ENCODE measurements at regions not wholly inside any gene's neighbourhood (a gene's known extent, or its start where the extent isn't known, plus 50 kb on each side); places are given as distances from the start of the nearest gene placed in this dataset.

DNA sequence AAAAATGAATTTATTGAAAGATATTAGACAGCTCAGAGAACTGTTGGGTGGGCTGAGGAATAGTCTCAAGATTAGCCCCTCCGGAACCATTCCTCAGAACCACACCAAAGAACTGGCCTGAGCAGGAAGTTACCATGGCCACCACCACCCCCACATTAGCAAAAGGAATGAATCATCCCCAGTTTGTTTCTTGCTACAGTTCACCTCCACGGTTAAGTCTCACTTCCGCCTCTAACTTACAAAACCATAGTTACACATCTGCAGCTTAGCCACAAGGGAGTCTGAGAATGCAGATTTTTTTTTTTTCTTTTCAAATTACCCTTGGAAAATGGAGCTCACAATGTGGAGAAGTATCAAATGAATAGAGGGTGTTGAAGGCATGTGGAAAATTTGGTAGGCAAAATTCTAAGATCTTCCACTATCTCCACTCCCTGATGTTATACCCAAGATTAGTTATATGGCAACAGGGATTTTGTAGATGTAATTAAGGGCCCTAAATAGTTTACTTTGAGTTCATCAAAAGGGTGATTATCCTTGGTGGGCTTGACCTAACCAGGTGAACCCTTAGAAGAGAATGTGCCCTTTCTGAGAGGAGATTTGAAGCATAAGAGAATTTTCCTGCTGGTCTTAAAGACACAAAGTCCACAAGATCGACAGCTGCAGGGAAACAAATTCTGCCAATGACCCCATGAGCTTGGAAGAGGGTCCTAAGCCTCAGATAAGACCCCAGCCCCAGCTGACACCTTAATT is 129.8 kb upstream of the KRR1 start:
- intact Hi-C loops (cut with DNase I; ENCODE audit: low total_unique reads), result no loop called here
- Histone ChIP-seq H3K27me3 (no peaks in the 10 kb centered on the region), H3K27ac (peak overlapping the region in 1 of 2 donors; percentile 40), H3K4me3 (no peak overlapping the region), H3K4me1 (no peaks in the 10 kb centered on the region), H3K9me3 (no peaks in the 10 kb centered on the region), H3K36me3 (no peaks in the 10 kb centered on the region)
- no peak for DNase-seq (ENCODE audit: low spot score in 2 of 2)
- TF ChIP-seq POLR2AphosphoS5 (IDR thresholded peaks at IDR 0.05) (no peak), POLR2A (IDR thresholded peaks at IDR 0.05) (no peak)
- TF ChIP-seq, protein P1, sequence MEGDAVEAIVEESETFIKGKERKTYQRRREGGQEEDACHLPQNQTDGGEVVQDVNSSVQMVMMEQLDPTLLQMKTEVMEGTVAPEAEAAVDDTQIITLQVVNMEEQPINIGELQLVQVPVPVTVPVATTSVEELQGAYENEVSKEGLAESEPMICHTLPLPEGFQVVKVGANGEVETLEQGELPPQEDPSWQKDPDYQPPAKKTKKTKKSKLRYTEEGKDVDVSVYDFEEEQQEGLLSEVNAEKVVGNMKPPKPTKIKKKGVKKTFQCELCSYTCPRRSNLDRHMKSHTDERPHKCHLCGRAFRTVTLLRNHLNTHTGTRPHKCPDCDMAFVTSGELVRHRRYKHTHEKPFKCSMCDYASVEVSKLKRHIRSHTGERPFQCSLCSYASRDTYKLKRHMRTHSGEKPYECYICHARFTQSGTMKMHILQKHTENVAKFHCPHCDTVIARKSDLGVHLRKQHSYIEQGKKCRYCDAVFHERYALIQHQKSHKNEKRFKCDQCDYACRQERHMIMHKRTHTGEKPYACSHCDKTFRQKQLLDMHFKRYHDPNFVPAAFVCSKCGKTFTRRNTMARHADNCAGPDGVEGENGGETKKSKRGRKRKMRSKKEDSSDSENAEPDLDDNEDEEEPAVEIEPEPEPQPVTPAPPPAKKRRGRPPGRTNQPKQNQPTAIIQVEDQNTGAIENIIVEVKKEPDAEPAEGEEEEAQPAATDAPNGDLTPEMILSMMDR (IDR thresholded peaks at IDR 0.05), result no peak

DNA sequence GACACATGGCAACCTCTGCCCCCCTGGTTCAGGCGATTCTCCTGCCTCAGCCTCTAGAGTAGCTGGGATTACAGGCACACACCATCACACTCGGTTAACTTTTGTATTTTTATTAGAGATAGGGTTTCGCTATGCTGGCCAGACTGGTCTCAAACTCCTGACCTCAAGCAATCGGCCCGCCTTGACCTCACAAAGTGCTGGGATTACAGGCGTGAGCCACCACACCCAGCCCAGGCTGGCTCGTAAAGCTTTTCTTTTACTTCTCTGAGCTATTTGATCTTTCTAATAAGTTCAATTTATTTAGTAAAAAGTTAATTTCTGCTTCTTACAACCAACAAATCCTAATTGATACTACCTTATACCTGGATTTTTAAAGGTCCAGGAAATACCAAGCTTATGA is 127.4 kb upstream of the KRR1 start:
- TF ChIP-seq, protein P1 (IDR thresholded peaks at IDR 0.05), result no peak
- no peak for TF ChIP-seq POLR2A (IDR thresholded peaks at IDR 0.05)
- no peak for TF ChIP-seq POLR2AphosphoS5 (IDR thresholded peaks at IDR 0.05)
- peak overlapping the region; percentile 61 to 67 for H3K27ac ChIP-seq
- no peak for DNase-seq (ENCODE audit: low spot score in 2 of 2)
- no peak overlapping the region for H3K4me3 ChIP-seq
- H3K9me3 ChIP-seq, result no peaks in the 10 kb centered on the region
- no peaks in the 10 kb centered on the region for H3K36me3 ChIP-seq
- H3K4me1 ChIP-seq, result no peaks in the 10 kb centered on the region
- H3K27me3 ChIP-seq, result no peaks in the 10 kb centered on the region
- intact Hi-C loops (cut with DNase I; ENCODE audit: low total_unique reads), result no loop called here

DNA sequence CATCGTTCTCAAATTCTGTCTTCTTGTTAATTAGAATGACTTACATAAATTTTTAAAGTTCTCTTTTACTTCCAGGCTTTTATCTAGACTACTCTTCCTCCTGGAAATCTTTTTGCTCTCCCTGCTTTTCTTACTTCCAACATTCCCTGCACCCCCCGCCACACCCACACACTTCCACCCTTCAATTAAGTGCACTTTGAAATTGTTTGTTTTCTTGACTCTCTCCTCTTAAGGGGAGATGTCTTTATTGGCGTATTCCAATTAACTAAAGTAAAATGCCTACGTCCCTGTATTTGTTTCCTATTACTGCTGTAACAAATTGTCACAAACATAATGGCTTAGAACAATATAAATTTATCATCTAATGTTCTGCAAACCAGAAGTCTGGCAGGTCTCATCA is 125.2 kb upstream of the KRR1 start:
- Histone ChIP-seq H3K27ac (no peak overlapping the region), H3K4me3 (no peak overlapping the region), H3K36me3 (no peaks in the 10 kb centered on the region), H3K9me3 (no peaks in the 10 kb centered on the region), H3K27me3 (no peaks in the 10 kb centered on the region), H3K4me1 (no peaks in the 10 kb centered on the region)
- TF ChIP-seq POLR2A (IDR thresholded peaks at IDR 0.05), result no peak
- TF ChIP-seq, protein P1 (IDR thresholded peaks at IDR 0.05), result no peak
- TF ChIP-seq POLR2AphosphoS5 (IDR thresholded peaks at IDR 0.05), result no peak
- DNase-seq (ENCODE audit: low spot score in 2 of 2), result no peak
- intact Hi-C loops (cut with DNase I; ENCODE audit: low total_unique reads), result no loop called here

DNA sequence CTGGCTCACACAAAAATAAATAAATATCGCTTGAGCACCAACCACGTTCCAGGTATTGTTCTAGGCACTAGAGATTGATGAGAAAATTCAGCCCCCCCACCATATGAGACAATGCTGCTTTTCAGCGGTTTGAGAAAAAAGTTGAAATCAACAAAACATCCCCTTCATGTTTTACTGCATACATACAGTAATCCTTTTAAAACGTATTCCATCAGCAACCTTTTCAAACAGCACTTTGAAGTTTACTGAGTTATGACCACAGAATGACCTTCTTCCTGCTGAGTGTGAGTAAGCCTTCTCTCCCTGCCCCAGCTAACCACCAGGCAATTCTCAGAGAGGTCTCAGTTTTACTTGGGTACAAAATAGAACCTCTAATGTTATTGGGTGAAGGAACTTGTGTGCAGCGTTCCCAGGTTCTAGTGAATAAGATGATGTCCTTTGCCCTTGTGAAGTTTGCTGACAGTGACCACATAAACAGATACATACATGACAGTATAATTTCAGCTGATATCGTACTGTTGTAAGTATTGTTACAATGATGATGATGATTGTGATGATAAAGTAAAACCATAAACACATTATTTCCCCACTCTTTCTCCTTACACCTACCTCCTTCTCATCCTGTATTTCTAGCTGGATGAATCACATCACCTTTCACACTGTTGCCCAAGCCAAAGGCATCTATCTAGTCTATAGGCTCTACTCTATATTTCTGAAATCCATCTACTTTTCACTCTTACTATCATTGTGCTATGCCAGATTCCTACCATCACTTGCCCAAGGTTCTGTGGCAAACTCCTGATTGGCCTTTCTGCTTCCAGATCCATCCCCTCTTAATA is 124.4 kb upstream of the KRR1 start:
- Histone ChIP-seq H3K9me3 (no peaks in the 10 kb centered on the region), H3K27ac (no peak overlapping the region), H3K4me1 (no peaks in the 10 kb centered on the region), H3K4me3 (no peak overlapping the region), H3K27me3 (no peaks in the 10 kb centered on the region), H3K36me3 (no peaks in the 10 kb centered on the region)
- TF ChIP-seq POLR2AphosphoS5 (IDR thresholded peaks at IDR 0.05) (no peak), POLR2A (IDR thresholded peaks at IDR 0.05) (no peak)
- TF ChIP-seq, protein P1 (IDR thresholded peaks at IDR 0.05), result no peak
- no peak for DNase-seq (ENCODE audit: low spot score in 2 of 2)
- intact Hi-C loops (cut with DNase I; ENCODE audit: low total_unique reads), result no loop called here

All from breast epithelium (tissue), 4 donors.